Esophagus squamous epithelium (tissue), 4 donors: ENCODE measurements at regions not wholly inside any gene's neighbourhood (a gene's known extent, or its start where the extent isn't known, plus 50 kb on each side); places are given as distances from the start of the nearest gene placed in this dataset.

Experiments
- POLR2A ChIP-seq, 4 donors: fragments of 450-650 bp; IDR thresholded peaks; one replicate each; pipeline ENCODE4 v1.6.1; 2017; ENCODE audit warnings: antibody characterized with exemption in 4 of 4, mild to moderate bottlenecking in 4 of 4, moderate library complexity in 3 of 4
- TF ChIP-seq, protein P1 (sequence below), 6 experiments: fragments of 450-650 bp in 4 of 6; fragments of 200-600 bp in 2 of 6; sonication (generic) in 2 of 6; IDR thresholded peaks; one replicate each; pipeline ENCODE4 v1.5.1; 2016 to 2019; ENCODE audit warnings: antibody characterized with exemption in 6 of 6, mild to moderate bottlenecking in 4 of 6, moderate library complexity in 4 of 6

DNA sequence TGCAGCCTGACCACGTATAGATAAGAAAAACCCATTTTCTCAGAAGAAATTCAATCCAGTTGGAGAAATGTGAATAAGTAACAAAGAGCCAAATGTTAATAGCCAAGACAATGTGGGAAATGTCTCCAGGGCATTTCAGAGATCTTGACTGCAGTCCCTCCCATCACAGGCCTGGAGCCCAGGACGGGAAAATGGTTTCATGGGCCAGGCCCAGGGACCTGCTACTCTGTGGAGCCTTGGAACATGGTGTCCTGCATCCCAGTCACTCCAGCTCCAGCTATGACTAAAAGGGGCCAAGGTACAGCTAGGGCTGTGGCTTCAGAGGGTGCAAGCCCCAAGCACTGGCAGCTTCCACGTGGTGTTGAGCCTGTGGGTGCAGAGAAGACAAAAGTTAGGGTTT, 490.0 kb downstream of the CYLC2 start:
- TF ChIP-seq, protein P1, sequence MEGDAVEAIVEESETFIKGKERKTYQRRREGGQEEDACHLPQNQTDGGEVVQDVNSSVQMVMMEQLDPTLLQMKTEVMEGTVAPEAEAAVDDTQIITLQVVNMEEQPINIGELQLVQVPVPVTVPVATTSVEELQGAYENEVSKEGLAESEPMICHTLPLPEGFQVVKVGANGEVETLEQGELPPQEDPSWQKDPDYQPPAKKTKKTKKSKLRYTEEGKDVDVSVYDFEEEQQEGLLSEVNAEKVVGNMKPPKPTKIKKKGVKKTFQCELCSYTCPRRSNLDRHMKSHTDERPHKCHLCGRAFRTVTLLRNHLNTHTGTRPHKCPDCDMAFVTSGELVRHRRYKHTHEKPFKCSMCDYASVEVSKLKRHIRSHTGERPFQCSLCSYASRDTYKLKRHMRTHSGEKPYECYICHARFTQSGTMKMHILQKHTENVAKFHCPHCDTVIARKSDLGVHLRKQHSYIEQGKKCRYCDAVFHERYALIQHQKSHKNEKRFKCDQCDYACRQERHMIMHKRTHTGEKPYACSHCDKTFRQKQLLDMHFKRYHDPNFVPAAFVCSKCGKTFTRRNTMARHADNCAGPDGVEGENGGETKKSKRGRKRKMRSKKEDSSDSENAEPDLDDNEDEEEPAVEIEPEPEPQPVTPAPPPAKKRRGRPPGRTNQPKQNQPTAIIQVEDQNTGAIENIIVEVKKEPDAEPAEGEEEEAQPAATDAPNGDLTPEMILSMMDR (IDR thresholded peaks at IDR 0.05), result no peak
- TF ChIP-seq POLR2A (IDR thresholded peaks at IDR 0.05), result no peak
